CD14-positive monocyte (primary cell): ENCODE measurements at regions not wholly inside any gene's neighbourhood (a gene's known extent, or its start where the extent isn't known, plus 50 kb on each side); places are given as distances from the start of the nearest gene placed in this dataset.
"Not testable (repeated sequence)": the region's sequence is repeated elsewhere in the genome, so short reads cannot be mapped to it uniquely, and the experiment has no call there.

Experiments
- DNase-seq, 3 donors: peaks; one replicate each; pipeline ENCODE4 v3.0.0-alpha.2; 2011 to 2022
- H2AFZ ChIP-seq: 2 replicates; pipeline ENCODE4 v1.6.0; 2012; ENCODE audit warnings: mild to moderate bottlenecking, low read depth, low read length, inconsistent platforms; ENCODE audit not compliant: insufficient read depth, poor library complexity, severe bottlenecking
- H3K27ac ChIP-seq, 2 donors: 1 replicate in 1 of 2; 2 replicates in 1 of 2; pipeline ENCODE4 v1.5.1; 2012 to 2013; ENCODE audit warnings: low read length in 2 of 2, control low read depth in 1 of 2, inconsistent platforms in 1 of 2, low read depth in 1 of 2, mild to moderate bottlenecking in 1 of 2
- H3K27me3 ChIP-seq, 2 donors: one replicate each; pipeline versions ENCODE4 v1.6.0 to v1.6.1; 2011 to 2013; ENCODE audit warnings: low read length in 2 of 2; ENCODE audit not compliant: control insufficient read depth in 2 of 2, insufficient read depth in 2 of 2
- H3K36me3 ChIP-seq, 2 donors: replicated peaks in 1 of 2; 1 replicate in 1 of 2; 2 replicates in 1 of 2; pipeline versions ENCODE4 v1.5.1 to v1.6.1; 2012 to 2013; ENCODE audit warnings: low read length in 2 of 2, control low read depth in 1 of 2, inconsistent platforms in 1 of 2, mild to moderate bottlenecking in 1 of 2; ENCODE audit not compliant: insufficient read depth in 2 of 2, control insufficient read depth in 1 of 2
- H3K4me1 ChIP-seq, 2 donors: 1 replicate in 1 of 2; 2 replicates in 1 of 2; pipeline versions ENCODE4 v1.5.1 to v1.6.1; 2012 to 2013; ENCODE audit warnings: low read length in 2 of 2, control low read depth in 1 of 2, inconsistent platforms in 1 of 2, mild to moderate bottlenecking in 1 of 2, moderate library complexity in 1 of 2; ENCODE audit not compliant: insufficient read depth in 2 of 2, control insufficient read depth in 1 of 2
- H3K4me2 ChIP-seq: replicated peaks from 2 replicates; pipeline ENCODE3; 2012; ENCODE audit warnings: low read length, moderate library complexity, mild to moderate bottlenecking; ENCODE audit not compliant: poor library complexity, severe bottlenecking; ENCODE audit errors: extremely low read depth
- H3K4me3 ChIP-seq, 3 experiments: fragments of 200-600 bp in 1 of 3; sonication (generic) in 1 of 3; replicated peaks in 1 of 3; 1 replicate in 2 of 3; 2 replicates in 1 of 3; pipeline ENCODE4 v1.5.1; 2011 to 2013; ENCODE audit warnings: low read length in 3 of 3, mild to moderate bottlenecking in 3 of 3, control low read depth in 2 of 3, low read depth in 2 of 3, inconsistent platforms in 1 of 3, moderate library complexity in 1 of 3
- H3K79me2 ChIP-seq: 2 replicates; pipeline ENCODE4 v1.6.0; 2012; ENCODE audit warnings: mild to moderate bottlenecking, control low read depth, inconsistent platforms, low read length, moderate library complexity; ENCODE audit not compliant: insufficient read depth
- H3K9ac ChIP-seq: 2 replicates; pipeline ENCODE4 v1.6.0; 2017; ENCODE audit warnings: low read length, mild to moderate bottlenecking; ENCODE audit not compliant: insufficient read depth, poor library complexity, severe bottlenecking
- H3K9me3 ChIP-seq, 2 donors: replicated peaks in 1 of 2; 1 replicate in 1 of 2; 2 replicates in 1 of 2; pipeline versions ENCODE4 v1.5.1 to v1.6.1; 2012 to 2013; ENCODE audit warnings: low read length in 2 of 2, control low read depth in 1 of 2; ENCODE audit not compliant: control insufficient read depth in 1 of 2, insufficient read depth in 1 of 2
- H4K20me1 ChIP-seq: 2 replicates; pipeline ENCODE4 v1.6.0; 2012; ENCODE audit warnings: mild to moderate bottlenecking, low read length, control low read depth, moderate library complexity; ENCODE audit not compliant: insufficient read depth
- H3K27ac Mint-ChIP-seq, 7 donors: one replicate each; pipeline ENCODE4 v1.8.0; 2020; ENCODE audit warnings: mild to moderate bottlenecking in 7 of 7, mixed read lengths in 7 of 7, moderate library complexity in 6 of 7, inconsistent platforms in 2 of 7
- H3K27me3 Mint-ChIP-seq, 3 donors: one replicate each; pipeline ENCODE4 v1.8.0; 2021 to 2022; ENCODE audit warnings: low read depth in 3 of 3, mild to moderate bottlenecking in 3 of 3, mixed read lengths in 3 of 3, moderate library complexity in 3 of 3, inconsistent platforms in 1 of 3
- H3K36me3 Mint-ChIP-seq, 2 donors: one replicate each; pipeline ENCODE4 v1.8.0; 2020; ENCODE audit warnings: mixed read lengths in 2 of 2, inconsistent platforms in 1 of 2, mild to moderate bottlenecking in 1 of 2
- H3K4me1 Mint-ChIP-seq: one replicate; pipeline ENCODE4 v1.8.0; 2020; ENCODE audit warnings: mild to moderate bottlenecking, mixed read lengths
- H3K4me3 Mint-ChIP-seq, 2 donors: one replicate each; pipeline ENCODE4 v1.8.0; 2020; ENCODE audit warnings: mild to moderate bottlenecking in 2 of 2, mixed read lengths in 2 of 2, moderate library complexity in 1 of 2
- H3K9me3 Mint-ChIP-seq, 7 donors: one replicate each; pipeline ENCODE4 v1.8.0; 2020 to 2022; ENCODE audit warnings: mixed read lengths in 7 of 7, mild to moderate bottlenecking in 6 of 7, moderate library complexity in 6 of 7, inconsistent platforms in 2 of 7
- CTCF ChIP-seq: fragments of 200-600 bp; IDR thresholded peaks from one replicate; pipeline ENCODE4 v1.8.0; 2022; ENCODE audit warnings: antibody characterized with exemption, mild to moderate bottlenecking
- WGBS: methylation state at CpG from one replicate; pipeline ENCODE4 v1.1.5; 2013; ENCODE audit warnings: missing lambda C conversion rate; ENCODE audit not compliant: insufficient coverage; 5-methylcytosine and 5-hydroxymethylcytosine counted together
- intact Hi-C, 2 donors: fragments of 100-400 bp; cut with micrococcal nuclease; formaldehyde crosslinking; loops; one replicate each; pipeline versions ENCODE4 v1.15.0 to v1.15.1; 2023

- Histone ChIP-seq H3K4me3 (no peak overlapping the region), H3K4me1 (no peaks in the 10 kb centered on the region), H3K9ac (no peak overlapping the region), H4K20me1 (no peaks in the 10 kb centered on the region), H3K27ac (no peak overlapping the region), H3K9me3 (no peaks in the 10 kb centered on the region), H3K27me3 (no peaks in the 10 kb centered on the region), H3K79me2 (no peaks in the 10 kb centered on the region), H2AFZ (no peak overlapping the region), H3K36me3 (no peaks in the 10 kb centered on the region), H3K4me2 (no peak overlapping the region)
- Mint-ChIP-seq H3K36me3 (peaks cover 2 to 3% of the 10 kb centered on the region in 2 donors), H3K27ac (no peak overlapping the region), H3K4me1 (no peaks in the 10 kb centered on the region), H3K9me3 (peaks cover 8 to 23% (median 17%) of the 10 kb centered on the region in 7 donors), H3K4me3 (no peak overlapping the region), H3K27me3 (peaks cover 0 to 2% (median 0%) of the 10 kb centered on the region in 3 donors)
- intact Hi-C loops = no loop called here
- TF ChIP-seq CTCF = no peak
- DNase-seq = no peak
Observed at GRCh38 chr6:25205629-25206028, 73.5 kb upstream of the CARMIL1 start.

DNA sequence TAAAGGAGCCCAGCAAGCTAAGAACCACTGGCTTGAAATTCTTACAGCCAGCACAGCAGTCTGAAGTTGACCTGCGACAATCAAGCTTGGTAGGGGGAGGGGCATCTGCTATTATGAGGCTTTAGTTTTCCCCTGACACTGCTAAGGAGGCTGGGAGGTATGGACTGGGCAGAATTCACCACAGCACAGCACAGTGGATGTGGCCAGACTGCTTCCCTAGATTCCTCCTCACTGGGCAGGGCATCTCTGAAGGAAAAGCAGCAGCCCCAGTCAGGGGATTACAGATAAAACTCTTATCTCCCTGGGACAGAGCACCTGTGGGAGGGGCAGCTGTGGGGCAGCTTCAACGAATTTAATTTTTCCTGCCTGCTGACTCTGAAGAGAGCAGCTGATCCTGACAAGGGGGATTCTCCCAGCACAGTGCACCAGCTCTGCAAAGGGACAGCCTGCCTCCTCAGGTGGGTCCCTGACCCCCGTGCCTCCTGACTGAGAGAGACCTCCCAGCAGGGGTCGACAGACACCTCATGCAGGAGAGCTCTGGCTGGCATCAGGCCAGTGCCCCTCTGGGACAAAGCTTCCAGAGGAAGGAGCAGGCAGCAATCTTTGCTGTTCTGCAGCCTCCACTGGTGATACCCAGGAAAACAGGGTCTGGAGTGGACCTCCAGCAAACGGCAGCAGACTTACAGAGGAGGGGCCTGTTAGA, 71.6 kb upstream of the CARMIL1 start:
- intact Hi-C loops, H3K9ac ChIP-seq, H3K27ac ChIP-seq, DNase-seq, H3K4me2 ChIP-seq, H3K4me3 Mint-ChIP-seq, H3K36me3 Mint-ChIP-seq, H3K27ac Mint-ChIP-seq, H3K36me3 ChIP-seq, H4K20me1 ChIP-seq, H2AFZ ChIP-seq, H3K4me1 Mint-ChIP-seq, H3K4me1 ChIP-seq, H3K9me3 ChIP-seq, H3K4me3 ChIP-seq, H3K79me2 ChIP-seq, H3K27me3 Mint-ChIP-seq, H3K27me3 ChIP-seq: not testable (repeated sequence)
- 69% methylated on average over 4 of the region's 5 CpGs for WGBS
- H3K9me3 Mint-ChIP-seq = peaks cover 12 to 25% (median 21%) of the 10 kb centered on the region in 7 donors
